ENCODE measurements at regions not wholly inside any gene's neighbourhood (a gene's known extent, or its start where the extent isn't known, plus 50 kb on each side); places are given as distances from the start of the nearest gene placed in this dataset.

DNA sequence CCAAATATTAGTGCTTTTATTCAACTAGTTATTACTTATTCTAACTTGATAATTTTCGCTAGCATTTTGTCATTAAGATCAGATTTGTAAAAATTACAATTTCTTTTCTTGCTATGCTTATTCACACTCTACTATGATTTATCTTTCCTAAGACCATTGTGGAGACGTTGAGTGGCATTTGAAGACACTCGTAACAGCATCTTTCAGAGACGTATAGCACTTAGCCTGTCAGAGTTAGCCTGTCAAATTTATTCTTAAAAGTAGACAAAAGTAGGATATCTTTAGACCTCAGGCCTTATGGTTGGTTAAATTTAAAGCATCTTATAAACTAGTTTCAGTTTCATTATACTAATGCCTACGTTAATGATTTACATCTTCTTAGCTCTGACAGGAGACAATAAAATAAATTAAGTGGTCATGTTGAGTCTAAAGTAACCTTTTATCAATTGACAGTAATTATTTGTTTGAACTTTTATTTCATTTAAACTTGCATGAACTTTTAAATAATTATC, 1410.1 kb downstream of the MRPL39 start:
- no peak overlapping the region for H3K27ac ChIP-seq (ENCODE audit: low read depth, low read length)
- TF ChIP-seq, protein P1, sequence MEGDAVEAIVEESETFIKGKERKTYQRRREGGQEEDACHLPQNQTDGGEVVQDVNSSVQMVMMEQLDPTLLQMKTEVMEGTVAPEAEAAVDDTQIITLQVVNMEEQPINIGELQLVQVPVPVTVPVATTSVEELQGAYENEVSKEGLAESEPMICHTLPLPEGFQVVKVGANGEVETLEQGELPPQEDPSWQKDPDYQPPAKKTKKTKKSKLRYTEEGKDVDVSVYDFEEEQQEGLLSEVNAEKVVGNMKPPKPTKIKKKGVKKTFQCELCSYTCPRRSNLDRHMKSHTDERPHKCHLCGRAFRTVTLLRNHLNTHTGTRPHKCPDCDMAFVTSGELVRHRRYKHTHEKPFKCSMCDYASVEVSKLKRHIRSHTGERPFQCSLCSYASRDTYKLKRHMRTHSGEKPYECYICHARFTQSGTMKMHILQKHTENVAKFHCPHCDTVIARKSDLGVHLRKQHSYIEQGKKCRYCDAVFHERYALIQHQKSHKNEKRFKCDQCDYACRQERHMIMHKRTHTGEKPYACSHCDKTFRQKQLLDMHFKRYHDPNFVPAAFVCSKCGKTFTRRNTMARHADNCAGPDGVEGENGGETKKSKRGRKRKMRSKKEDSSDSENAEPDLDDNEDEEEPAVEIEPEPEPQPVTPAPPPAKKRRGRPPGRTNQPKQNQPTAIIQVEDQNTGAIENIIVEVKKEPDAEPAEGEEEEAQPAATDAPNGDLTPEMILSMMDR (IDR thresholded peaks at IDR 0.05; ENCODE audit: extremely low read depth, low read depth, low read length): no peak
- H3K4me2 ChIP-seq (ENCODE audit: insufficient read depth, low read length): no peak overlapping the region
- no peaks in the 10 kb centered on the region for H3K4me1 ChIP-seq (ENCODE audit: insufficient read depth, low read length)
- H3K9me3 ChIP-seq (ENCODE audit: low read depth, low read length): no peaks in the 10 kb centered on the region
- DNase-seq (ENCODE audit: insufficient read length, low spot score, missing footprints): no peak
- H3K4me3 ChIP-seq (ENCODE audit: insufficient read depth, low read length): no peak overlapping the region
- H4K20me1 ChIP-seq (ENCODE audit: insufficient read depth, low read length): no peaks in the 10 kb centered on the region
- no peaks in the 10 kb centered on the region for H3K79me2 ChIP-seq (ENCODE audit: insufficient read depth, low read length)
- H2AFZ ChIP-seq (ENCODE audit: low read length): no peak overlapping the region
- no peaks in the 10 kb centered on the region for H3K36me3 ChIP-seq (ENCODE audit: insufficient read depth, low read length)
- H3K27me3 ChIP-seq (ENCODE audit: insufficient read depth, low read length): no peaks in the 10 kb centered on the region

- no peak for DNase-seq (ENCODE audit: insufficient read length, low spot score, missing footprints)
- no peak overlapping the region for H2AFZ ChIP-seq (ENCODE audit: low read length)
- no peaks in the 10 kb centered on the region for H3K79me2 ChIP-seq (ENCODE audit: insufficient read depth, low read length)
- TF ChIP-seq, protein P1 (IDR thresholded peaks at IDR 0.05; ENCODE audit: extremely low read depth, low read depth, low read length): no peak
- no peak overlapping the region for H3K4me3 ChIP-seq (ENCODE audit: insufficient read depth, low read length)
- H3K36me3 ChIP-seq (ENCODE audit: insufficient read depth, low read length): no peaks in the 10 kb centered on the region
- H3K4me2 ChIP-seq (ENCODE audit: insufficient read depth, low read length): no peak overlapping the region
- H3K9me3 ChIP-seq (ENCODE audit: low read depth, low read length): peaks cover 3% of the 10 kb centered on the region
- H4K20me1 ChIP-seq (ENCODE audit: insufficient read depth, low read length): no peaks in the 10 kb centered on the region
- no peaks in the 10 kb centered on the region for H3K4me1 ChIP-seq (ENCODE audit: insufficient read depth, low read length)
- H3K27me3 ChIP-seq (ENCODE audit: insufficient read depth, low read length): no peaks in the 10 kb centered on the region
- no peak overlapping the region for H3K27ac ChIP-seq (ENCODE audit: low read depth, low read length)
Observed at GRCh38 chr21:24188506-24188905, 1418.8 kb downstream of the MRPL39 start.

DNA sequence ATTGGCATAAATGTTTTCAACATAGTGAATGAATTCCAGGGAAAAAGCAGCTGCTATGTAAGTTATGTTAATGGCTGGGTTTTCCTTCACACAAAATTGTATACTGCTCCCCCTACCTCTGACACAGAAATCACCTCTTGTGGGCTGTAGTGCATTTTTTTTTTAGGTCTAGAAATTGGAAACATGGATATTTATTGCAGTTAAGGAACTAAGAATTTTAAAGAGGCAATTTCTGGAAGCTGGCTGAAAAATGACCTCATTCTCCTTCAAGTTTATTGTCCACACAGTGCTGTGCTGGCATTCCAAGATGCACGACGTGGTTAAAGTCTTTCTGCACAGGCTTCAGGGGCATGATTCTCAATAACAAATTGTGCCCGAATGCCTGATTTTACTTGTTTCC, 1424.2 kb downstream of the MRPL39 start:
- DNase-seq (ENCODE audit: insufficient read length, low spot score, missing footprints): no peak
- Histone ChIP-seq H3K27me3 (ENCODE audit: insufficient read depth, low read length) (no peaks in the 10 kb centered on the region), H3K36me3 (ENCODE audit: insufficient read depth, low read length) (no peaks in the 10 kb centered on the region)

DNA sequence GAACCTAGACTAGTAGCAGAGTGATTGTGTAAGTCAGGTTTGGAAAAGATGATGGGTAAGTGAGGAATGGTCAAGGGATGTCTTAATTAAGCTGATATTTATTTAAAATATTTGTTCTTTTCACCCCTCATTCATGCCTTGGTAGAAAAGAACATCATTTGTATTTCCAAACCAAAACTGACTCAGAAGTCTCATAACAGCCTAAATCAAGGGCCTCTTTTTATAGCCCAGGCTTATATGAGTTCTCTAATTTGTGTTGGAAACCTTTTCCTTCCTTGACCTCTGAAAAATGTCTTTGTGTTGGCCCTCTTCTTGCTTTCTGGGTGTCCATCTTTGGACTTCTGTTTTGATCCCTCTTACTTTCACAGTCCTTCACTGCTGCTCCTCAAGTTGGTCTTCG, 1428.2 kb downstream of the MRPL39 start:
- no peak overlapping the region for H3K4me2 ChIP-seq (ENCODE audit: insufficient read depth, low read length)
- peaks cover 9% of the 10 kb centered on the region for H3K9me3 ChIP-seq (ENCODE audit: low read depth, low read length)
- no peaks in the 10 kb centered on the region for H4K20me1 ChIP-seq (ENCODE audit: insufficient read depth, low read length)
- no peaks in the 10 kb centered on the region for H3K4me1 ChIP-seq (ENCODE audit: insufficient read depth, low read length)
- H3K79me2 ChIP-seq (ENCODE audit: insufficient read depth, low read length): no peaks in the 10 kb centered on the region
- H3K4me3 ChIP-seq (ENCODE audit: insufficient read depth, low read length): no peak overlapping the region
- H3K27me3 ChIP-seq (ENCODE audit: insufficient read depth, low read length): no peaks in the 10 kb centered on the region
- TF ChIP-seq, protein P1 (IDR thresholded peaks at IDR 0.05; ENCODE audit: extremely low read depth, low read depth, low read length): no peak
- no peak overlapping the region for H3K27ac ChIP-seq (ENCODE audit: low read depth, low read length)
- no peaks in the 10 kb centered on the region for H3K36me3 ChIP-seq (ENCODE audit: insufficient read depth, low read length)
- DNase-seq (ENCODE audit: insufficient read length, low spot score, missing footprints): no peak
- no peak overlapping the region for H2AFZ ChIP-seq (ENCODE audit: low read length)

More for the DNA sequence above, 1424.2 kb downstream of the MRPL39 start:
- H3K27ac ChIP-seq (ENCODE audit: low read depth, low read length): no peak overlapping the region
- no peaks in the 10 kb centered on the region for H3K4me1 ChIP-seq (ENCODE audit: insufficient read depth, low read length)
- no peaks in the 10 kb centered on the region for H4K20me1 ChIP-seq (ENCODE audit: insufficient read depth, low read length)
- H3K79me2 ChIP-seq (ENCODE audit: insufficient read depth, low read length): no peaks in the 10 kb centered on the region
- no peak overlapping the region for H2AFZ ChIP-seq (ENCODE audit: low read length)
- H3K9me3 ChIP-seq (ENCODE audit: low read depth, low read length): peaks cover 6% of the 10 kb centered on the region
- no peak overlapping the region for H3K4me2 ChIP-seq (ENCODE audit: insufficient read depth, low read length)
- no peak overlapping the region for H3K4me3 ChIP-seq (ENCODE audit: insufficient read depth, low read length)
- TF ChIP-seq, protein P1 (IDR thresholded peaks at IDR 0.05; ENCODE audit: extremely low read depth, low read depth, low read length): no peak
